Body of pancreas (tissue), 4 donors: ENCODE measurements at regions not wholly inside any gene's neighbourhood (a gene's known extent, or its start where the extent isn't known, plus 50 kb on each side); places are given as distances from the start of the nearest gene placed in this dataset.

Experiments
- ATAC-seq: fragments of 150-250 bp; one replicate; pipeline ENCODE4 v1.9.1; 2016
- DNase-seq, 4 donors: peaks; one replicate each; pipeline ENCODE4 v3.0.0-alpha.2; 2019
- H3K27ac ChIP-seq, 4 donors: fragments of 200-600 bp; sonication (generic); 1 replicate in 3 of 4; 2 replicates in 1 of 4; pipeline versions ENCODE4 v1.5.1 to v1.6.1; 2016 to 2019; ENCODE audit warnings: mild to moderate bottlenecking in 1 of 4, mixed read lengths in 1 of 4, moderate library complexity in 1 of 4
- H3K27me3 ChIP-seq, 2 donors: fragments of 200-600 bp; sonication (generic); one replicate each; pipeline ENCODE4 v1.6.0; 2016; ENCODE audit warnings: mild to moderate bottlenecking in 1 of 2
- H3K36me3 ChIP-seq, 2 donors: fragments of 200-600 bp; sonication (generic); replicated peaks in 1 of 2; 2 replicates each; pipeline ENCODE4 v1.5.1; 2016; ENCODE audit warnings: low read depth in 2 of 2; ENCODE audit not compliant: insufficient read depth in 1 of 2
- H3K4me1 ChIP-seq: fragments of 200-600 bp; sonication (generic); one replicate; pipeline ENCODE4 v1.6.0; 2016
- H3K4me3 ChIP-seq, 2 donors: fragments of 200-600 bp; sonication (generic); 1 replicate in 1 of 2; 2 replicates in 1 of 2; pipeline ENCODE4 v1.5.1; 2016 to 2019
- H3K9me3 ChIP-seq, 3 donors: fragments of 200-600 bp; sonication (generic); 1 replicate in 2 of 3; 2 replicates in 1 of 3; pipeline ENCODE4 v1.5.1; 2016
- CTCF ChIP-seq, 7 experiments: fragments of 450-650 bp in 4 of 7; fragments of 200-600 bp in 3 of 7; sonication (generic) in 3 of 7; IDR thresholded peaks; one replicate each; pipeline ENCODE4 v1.5.1; 2016 to 2019; ENCODE audit warnings: antibody characterized with exemption in 7 of 7
- POLR2A ChIP-seq, 3 donors: fragments of 450-650 bp; IDR thresholded peaks; one replicate each; pipeline ENCODE4 v1.6.1; 2016; ENCODE audit warnings: antibody characterized with exemption in 3 of 3, mild to moderate bottlenecking in 2 of 3
- WGBS, 2 donors: methylation state at CpG; one replicate each; pipeline ENCODE4 v1.1.5; 2017; 5-methylcytosine and 5-hydroxymethylcytosine counted together
- intact Hi-C: fragments of 100-400 bp; cut with DNase I; formaldehyde crosslinking; loops from one replicate; pipeline ENCODE4 v1.15.1; 2023

- Histone ChIP-seq H3K36me3 (no peaks in the 10 kb centered on the region), H3K4me1 (peaks cover 14% of the 10 kb centered on the region), H3K27me3 (no peaks in the 10 kb centered on the region), H3K9me3 (no peaks in the 10 kb centered on the region), H3K27ac (no peak overlapping the region), H3K4me3 (no peak overlapping the region)
- 93 to 94% methylated on average over 6 of the region's 6 CpGs for WGBS, 2 donors
- TF ChIP-seq POLR2A (IDR thresholded peaks at IDR 0.05) (no peak), CTCF (IDR thresholded peaks at IDR 0.05) (no peak)
- intact Hi-C loops = no loop called here
- ATAC-seq (no peak), DNase-seq (no peak)
These were observed 842.0 kb downstream of the HACE1 start for GRCh38 chr6:104017410-104018381.

- WGBS, 2 donors = 15 to 24% methylated on average over 2 of the region's 2 CpGs
- H3K9me3 ChIP-seq = no peaks in the 10 kb centered on the region
- peak overlapping the region in 2 of 4 donors; percentile 27 to 45 for H3K27ac ChIP-seq
- intact Hi-C loops = no loop called here
- TF ChIP-seq CTCF (IDR thresholded peaks at IDR 0.05) (no peak), POLR2A (IDR thresholded peaks at IDR 0.05) (no peak)
- peaks cover 14% of the 10 kb centered on the region for H3K4me1 ChIP-seq
- DNase-seq = no peak
- no peak overlapping the region for H3K4me3 ChIP-seq
- peak; percentile 84 for ATAC-seq
- no peaks in the 10 kb centered on the region for H3K36me3 ChIP-seq
- H3K27me3 ChIP-seq = no peaks in the 10 kb centered on the region
These were observed 845.4 kb downstream of the HACE1 start for GRCh38 chr6:104014163-104014959.

GRCh38 chr6:104013312-104013971 is 846.3 kb downstream of the HACE1 start:
- no peaks in the 10 kb centered on the region for H3K27me3 ChIP-seq
- H3K27ac ChIP-seq = no peak overlapping the region
- no peak overlapping the region for H3K4me3 ChIP-seq
- intact Hi-C loops = no loop called here
- 35 to 66% methylated on average over 2 of the region's 2 CpGs for WGBS, 2 donors
- no peaks in the 10 kb centered on the region for H3K9me3 ChIP-seq
- H3K36me3 ChIP-seq = no peaks in the 10 kb centered on the region
- no peak for ATAC-seq
- peaks cover 14% of the 10 kb centered on the region for H3K4me1 ChIP-seq
- no peak for DNase-seq
- TF ChIP-seq POLR2A (IDR thresholded peaks at IDR 0.05) = no peak
- TF ChIP-seq CTCF (IDR thresholded peaks at IDR 0.05) = no peak

- Histone ChIP-seq H3K4me1 (peaks cover 14% of the 10 kb centered on the region), H3K36me3 (no peaks in the 10 kb centered on the region), H3K9me3 (no peaks in the 10 kb centered on the region), H3K4me3 (no peak overlapping the region), H3K27me3 (no peaks in the 10 kb centered on the region), H3K27ac (no peak overlapping the region)
- no peak for TF ChIP-seq CTCF (IDR thresholded peaks at IDR 0.05)
- TF ChIP-seq POLR2A (IDR thresholded peaks at IDR 0.05) = no peak
- DNase-seq (no peak), ATAC-seq (no peak)
- intact Hi-C loops = no loop called here
These were observed 848.8 kb downstream of the HACE1 start for GRCh38 chr6:104010897-104011296.
